ENCODE measurements at regions not wholly inside any gene's neighbourhood (a gene's known extent, or its start where the extent isn't known, plus 50 kb on each side); places are given as distances from the start of the nearest gene placed in this dataset.

DNA sequence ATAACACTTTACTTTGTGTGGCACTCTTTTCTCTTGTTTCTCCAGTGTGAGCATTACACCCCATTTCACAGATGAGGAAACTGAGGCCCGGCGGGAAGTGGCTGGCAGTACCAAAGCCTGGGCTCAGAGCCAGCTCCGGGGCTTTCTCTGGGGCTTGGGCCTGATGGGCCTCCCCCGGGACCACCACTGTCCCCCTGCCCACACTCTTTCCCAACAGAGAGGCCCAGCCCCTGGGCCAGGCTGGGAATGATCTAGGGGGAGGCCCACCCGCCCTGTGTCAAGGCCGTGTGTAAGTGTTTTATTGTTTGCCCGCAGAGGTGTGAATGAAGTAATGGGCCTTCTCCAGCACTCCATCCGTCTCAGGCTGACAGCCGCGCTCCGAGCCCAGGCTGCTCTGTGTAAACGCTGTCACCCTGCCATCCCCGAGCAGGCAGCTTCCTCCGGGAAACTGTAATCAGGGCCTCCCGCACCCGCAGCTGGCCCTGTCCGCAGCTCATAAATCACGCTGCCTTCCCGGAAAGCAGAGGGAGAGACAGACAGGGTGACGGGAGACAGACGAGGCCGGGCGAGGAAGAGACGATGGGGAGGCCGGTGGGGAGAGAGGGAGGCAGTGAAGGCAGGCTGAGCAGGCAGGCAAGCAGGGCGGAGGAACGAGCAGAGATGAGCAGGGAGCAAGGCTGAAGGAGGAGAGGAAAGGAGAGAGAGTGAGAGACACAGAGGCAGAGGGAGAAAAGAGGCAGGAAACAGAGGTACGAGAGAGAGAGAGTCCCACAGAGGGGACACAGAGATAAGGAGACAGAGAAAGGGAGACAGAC lies 109.7 kb upstream of the ZBTB40 start:
- Histone ChIP-seq H3K4me3 (ENCODE audit: low read length) (no peak overlapping the region), H3K27ac (ENCODE audit: low read length) (no peak overlapping the region), H2AFZ (ENCODE audit: low read length) (no peak overlapping the region), H3K9me3 (ENCODE audit: low read length) (no peaks in the 10 kb centered on the region), H3K27me3 (ENCODE audit: low read length) (no peaks in the 10 kb centered on the region), H3K79me2 (ENCODE audit: low read length) (no peaks in the 10 kb centered on the region), H3K4me2 (ENCODE audit: low read depth, low read length, poor library complexity, severe bottlenecking) (no peak overlapping the region), H3K9ac (ENCODE audit: low read length) (no peak overlapping the region), H4K20me1 (ENCODE audit: insufficient read depth, low read depth, low read length) (0 out of 2 replicates have a peak, but pooled peaks cover 4% of the 10 kb centered on the region), H3K36me3 (ENCODE audit: insufficient read depth, low read length) (no peaks in the 10 kb centered on the region), H3K9me2 (replicated peaks; ENCODE audit: insufficient read depth, low read length) (no peaks in the 10 kb centered on the region), H3K4me1 (ENCODE audit: low read length) (no peaks in the 10 kb centered on the region)
- DNase-seq = no peak

GRCh38 chr1:22342734-22343191 lies 108.9 kb upstream of the ZBTB40 start:
- Histone ChIP-seq H2AFZ (ENCODE audit: low read length) (no peak overlapping the region), H3K4me1 (ENCODE audit: low read length) (no peaks in the 10 kb centered on the region), H3K9me3 (ENCODE audit: low read length) (no peaks in the 10 kb centered on the region), H3K79me2 (ENCODE audit: low read length) (no peaks in the 10 kb centered on the region), H4K20me1 (ENCODE audit: insufficient read depth, low read depth, low read length) (0 out of 2 replicates have a peak, but pooled peaks cover 4% of the 10 kb centered on the region), H3K27ac (ENCODE audit: low read length) (no peak overlapping the region), H3K27me3 (ENCODE audit: low read length) (no peaks in the 10 kb centered on the region), H3K4me2 (ENCODE audit: low read depth, low read length, poor library complexity, severe bottlenecking) (no peak overlapping the region), H3K9me2 (replicated peaks; ENCODE audit: insufficient read depth, low read length) (no peaks in the 10 kb centered on the region), H3K36me3 (ENCODE audit: insufficient read depth, low read length) (no peaks in the 10 kb centered on the region), H3K9ac (ENCODE audit: low read length) (no peak overlapping the region), H3K4me3 (ENCODE audit: low read length) (no peak overlapping the region)
- DNase-seq = no peak

- H3K9ac ChIP-seq (ENCODE audit: low read length) = no peak overlapping the region
- no peaks in the 10 kb centered on the region for H3K9me2 ChIP-seq (replicated peaks; ENCODE audit: insufficient read depth, low read length)
- no peak overlapping the region for H3K4me2 ChIP-seq (ENCODE audit: low read depth, low read length, poor library complexity, severe bottlenecking)
- peak; percentile 32 for DNase-seq
- 0 out of 2 replicates have a peak, but pooled peaks cover 4% of the 10 kb centered on the region for H4K20me1 ChIP-seq (ENCODE audit: insufficient read depth, low read depth, low read length)
- H3K27me3 ChIP-seq (ENCODE audit: low read length) = no peaks in the 10 kb centered on the region
- H3K9me3 ChIP-seq (ENCODE audit: low read length) = no peaks in the 10 kb centered on the region
- no peak overlapping the region for H3K4me3 ChIP-seq (ENCODE audit: low read length)
- H3K36me3 ChIP-seq (ENCODE audit: insufficient read depth, low read length) = no peaks in the 10 kb centered on the region
- H3K27ac ChIP-seq (ENCODE audit: low read length) = no peak overlapping the region
- no peak overlapping the region for H2AFZ ChIP-seq (ENCODE audit: low read length)
- H3K4me1 ChIP-seq (ENCODE audit: low read length) = no peaks in the 10 kb centered on the region
- H3K79me2 ChIP-seq (ENCODE audit: low read length) = no peaks in the 10 kb centered on the region
Observed at GRCh38 chr1:22343456-22344328, 108.0 kb upstream of the ZBTB40 start.

DNA sequence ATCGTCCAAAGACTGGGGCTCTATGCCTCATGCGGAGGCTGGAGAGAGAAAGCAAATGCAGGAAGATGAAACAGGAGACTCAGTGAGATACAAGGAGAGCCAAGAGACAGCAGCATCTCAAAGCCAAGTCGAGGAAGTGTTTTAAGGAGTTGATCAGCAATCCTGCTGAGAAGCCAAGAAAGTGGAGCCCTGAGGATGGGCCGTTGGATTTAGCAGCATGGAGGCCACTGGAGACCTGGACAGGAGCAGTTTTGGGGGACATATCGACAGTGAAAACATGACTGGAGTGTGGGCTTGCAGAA lies 107.4 kb upstream of the ZBTB40 start:
- H3K4me1 ChIP-seq (ENCODE audit: low read length) = no peaks in the 10 kb centered on the region
- no peak for DNase-seq
- H3K4me3 ChIP-seq (ENCODE audit: low read length) = no peak overlapping the region
- no peak overlapping the region for H3K4me2 ChIP-seq (ENCODE audit: low read depth, low read length, poor library complexity, severe bottlenecking)
- no peak overlapping the region for H3K9ac ChIP-seq (ENCODE audit: low read length)
- H2AFZ ChIP-seq (ENCODE audit: low read length) = no peak overlapping the region
- H3K36me3 ChIP-seq (ENCODE audit: insufficient read depth, low read length) = no peaks in the 10 kb centered on the region
- no peaks in the 10 kb centered on the region for H3K9me2 ChIP-seq (replicated peaks; ENCODE audit: insufficient read depth, low read length)
- H3K27me3 ChIP-seq (ENCODE audit: low read length) = no peaks in the 10 kb centered on the region
- no peak overlapping the region for H3K27ac ChIP-seq (ENCODE audit: low read length)
- no peaks in the 10 kb centered on the region for H3K79me2 ChIP-seq (ENCODE audit: low read length)
- no peaks in the 10 kb centered on the region for H3K9me3 ChIP-seq (ENCODE audit: low read length)
- H4K20me1 ChIP-seq (ENCODE audit: insufficient read depth, low read depth, low read length) = 0 out of 2 replicates have a peak, but pooled peaks cover 4% of the 10 kb centered on the region

DNA sequence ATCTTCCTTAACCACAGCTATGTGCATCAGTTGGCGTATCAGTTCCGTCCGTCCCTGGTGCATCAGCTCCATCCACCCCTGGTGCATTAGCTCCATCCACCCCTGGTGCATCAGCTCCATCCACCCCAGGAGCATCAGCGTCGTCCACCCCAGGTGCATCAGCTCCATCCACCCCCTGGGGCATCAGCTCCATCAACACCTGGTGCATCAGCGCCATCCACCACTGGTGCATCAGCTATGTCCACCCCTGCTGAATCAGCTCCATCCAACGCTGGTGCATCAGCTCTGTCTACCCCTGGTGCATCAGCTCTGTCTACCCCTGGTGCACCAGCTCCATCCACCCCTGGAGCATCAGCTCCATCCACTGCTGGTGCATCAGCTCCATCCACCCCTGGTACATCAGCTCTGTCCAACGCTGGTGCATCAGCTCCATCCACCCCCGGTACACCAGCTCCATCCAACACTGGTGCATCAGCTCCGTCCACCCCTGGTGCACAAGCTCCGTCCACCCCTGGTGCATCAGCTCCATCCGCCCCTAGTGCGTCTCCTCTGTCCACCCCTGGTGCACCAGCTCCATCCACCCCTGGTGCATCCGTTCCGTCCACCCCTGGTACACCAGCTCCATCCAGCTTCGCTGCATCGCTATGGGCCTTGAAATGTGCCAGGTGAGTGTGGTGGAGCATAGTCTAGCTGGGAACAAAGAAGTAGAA lies 106.6 kb upstream of the ZBTB40 start:
- Histone ChIP-seq H3K4me1 (ENCODE audit: low read length) (no peaks in the 10 kb centered on the region), H3K9me3 (ENCODE audit: low read length) (no peaks in the 10 kb centered on the region), H3K79me2 (ENCODE audit: low read length) (no peaks in the 10 kb centered on the region), H3K4me2 (ENCODE audit: low read depth, low read length, poor library complexity, severe bottlenecking) (no peak overlapping the region), H3K9ac (ENCODE audit: low read length) (no peak overlapping the region), H3K27me3 (ENCODE audit: low read length) (no peaks in the 10 kb centered on the region), H4K20me1 (ENCODE audit: insufficient read depth, low read depth, low read length) (0 out of 2 replicates have a peak, but pooled peaks cover 4% of the 10 kb centered on the region), H3K9me2 (replicated peaks; ENCODE audit: insufficient read depth, low read length) (no peaks in the 10 kb centered on the region), H3K27ac (ENCODE audit: low read length) (no peak overlapping the region), H3K36me3 (ENCODE audit: insufficient read depth, low read length) (no peaks in the 10 kb centered on the region), H2AFZ (ENCODE audit: low read length) (no peak overlapping the region), H3K4me3 (ENCODE audit: low read length) (no peak overlapping the region)
- no peak for DNase-seq

GRCh38 chr1:22347854-22348760 lies 103.5 kb upstream of the ZBTB40 start:
- DNase-seq = peak; percentile 36
- Histone ChIP-seq H3K79me2 (ENCODE audit: low read length) (no peaks in the 10 kb centered on the region), H3K9me3 (ENCODE audit: low read length) (no peaks in the 10 kb centered on the region), H2AFZ (ENCODE audit: low read length) (no peak overlapping the region), H3K27me3 (ENCODE audit: low read length) (no peaks in the 10 kb centered on the region), H4K20me1 (ENCODE audit: insufficient read depth, low read depth, low read length) (0 out of 2 replicates have a peak, but pooled peaks cover 4% of the 10 kb centered on the region), H3K4me1 (ENCODE audit: low read length) (no peaks in the 10 kb centered on the region), H3K4me2 (ENCODE audit: low read depth, low read length, poor library complexity, severe bottlenecking) (no peak overlapping the region), H3K4me3 (ENCODE audit: low read length) (no peak overlapping the region), H3K9me2 (replicated peaks; ENCODE audit: insufficient read depth, low read length) (no peaks in the 10 kb centered on the region), H3K9ac (ENCODE audit: low read length) (no peak overlapping the region), H3K36me3 (ENCODE audit: insufficient read depth, low read length) (no peaks in the 10 kb centered on the region), H3K27ac (ENCODE audit: low read length) (no peak overlapping the region)

- Histone ChIP-seq H3K9me2 (replicated peaks; ENCODE audit: insufficient read depth, low read length) (no peaks in the 10 kb centered on the region), H4K20me1 (ENCODE audit: insufficient read depth, low read depth, low read length) (0 out of 2 replicates have a peak, but pooled peaks cover 4% of the 10 kb centered on the region), H3K27me3 (ENCODE audit: low read length) (no peaks in the 10 kb centered on the region), H3K27ac (ENCODE audit: low read length) (no peak overlapping the region), H3K4me1 (ENCODE audit: low read length) (no peaks in the 10 kb centered on the region), H3K4me2 (ENCODE audit: low read depth, low read length, poor library complexity, severe bottlenecking) (no peak overlapping the region), H3K79me2 (ENCODE audit: low read length) (no peaks in the 10 kb centered on the region), H3K9ac (ENCODE audit: low read length) (no peak overlapping the region), H3K4me3 (ENCODE audit: low read length) (no peak overlapping the region), H3K9me3 (ENCODE audit: low read length) (no peaks in the 10 kb centered on the region), H2AFZ (ENCODE audit: low read length) (no peak overlapping the region), H3K36me3 (ENCODE audit: insufficient read depth, low read length) (no peaks in the 10 kb centered on the region)
- no peak for DNase-seq
Observed at GRCh38 chr1:22349362-22350043, 102.1 kb upstream of the ZBTB40 start.
